Erythroblast (primary cell): ENCODE measurements at regions not wholly inside any gene's neighbourhood (a gene's known extent, or its start where the extent isn't known, plus 50 kb on each side); places are given as distances from the start of the nearest gene placed in this dataset.

Experiments
- GATA1 ChIP-seq: IDR thresholded peaks from 2 replicates; pipeline ENCODE4 v1.6.1; 2011; ENCODE audit warnings: low read depth, mild to moderate bottlenecking, control low read depth, low read length, moderate library complexity
- POLR2A ChIP-seq: IDR thresholded peaks from 2 replicates; pipeline ENCODE4 v1.6.1; 2011; ENCODE audit warnings: mild to moderate bottlenecking, low read length

DNA sequence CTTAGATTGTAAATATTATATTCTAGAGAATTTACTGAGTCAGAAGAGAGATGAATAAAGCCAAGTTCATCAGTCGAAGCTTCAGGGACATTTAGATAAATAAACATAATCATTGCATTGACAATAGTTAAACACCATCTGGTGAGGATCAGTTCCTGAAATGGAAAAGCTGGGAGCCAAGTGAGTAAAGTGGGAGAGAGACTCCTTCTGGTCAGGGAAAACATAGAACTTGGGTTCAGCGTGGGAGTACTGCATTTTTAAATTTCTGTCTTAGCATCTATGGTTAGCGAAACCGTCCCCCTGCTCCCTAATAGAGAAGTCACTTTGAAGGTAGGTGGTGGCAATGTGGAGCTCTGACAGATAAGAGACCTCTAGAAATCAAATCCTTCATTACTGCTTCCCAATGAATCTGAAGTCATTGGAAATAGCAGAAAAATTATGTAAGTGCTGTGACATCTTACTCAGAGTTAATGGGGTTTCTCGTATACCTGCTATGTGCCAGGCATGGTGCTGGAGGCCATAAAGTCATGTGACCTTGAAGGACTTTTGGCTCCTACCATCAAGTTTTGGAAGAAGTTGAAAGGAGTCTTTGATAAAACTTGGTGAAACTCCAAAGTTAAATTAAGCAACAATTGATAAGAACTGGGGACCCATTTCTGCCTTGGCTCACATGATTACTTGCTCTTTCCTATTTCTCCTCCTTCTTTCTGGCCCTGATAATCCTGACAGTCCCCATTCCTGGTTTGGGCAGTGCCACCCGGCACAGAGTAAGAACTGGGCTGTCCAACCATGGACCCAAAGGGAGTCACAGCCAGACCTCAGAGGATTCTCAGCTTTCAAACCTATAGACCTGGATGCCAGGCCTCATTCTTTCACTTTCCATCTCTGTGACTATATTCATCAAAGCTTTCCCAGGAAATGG is 211.2 kb downstream of the C7orf25 start:
- TF ChIP-seq POLR2A (no peak), GATA1 (no peak)
